GM23338 (cell line): ENCODE measurements at regions not wholly inside any gene's neighbourhood (a gene's known extent, or its start where the extent isn't known, plus 50 kb on each side); places are given as distances from the start of the nearest gene placed in this dataset.

Source experiments
- CREB1 ChIP-seq: fragments of 250-450 bp; sonication (Bioruptor Pico); IDR thresholded peaks from 2 replicates; pipeline ENCODE4 v1.5.0; 2020; ENCODE audit warnings: low read depth, mild to moderate bottlenecking, moderate library complexity
- CTCF ChIP-seq, 2 experiments: fragments of 200-600 bp in 1 of 2; sonication (generic) in 1 of 2; conservative IDR thresholded peaks; 2 replicates each; pipeline versions ENCODE4 v1.5.1 to v1.6.1; 2016 to 2017; ENCODE audit warnings: antibody characterized with exemption in 2 of 2, low read depth in 2 of 2, mild to moderate bottlenecking in 2 of 2, moderate library complexity in 1 of 2
- EZH2 ChIP-seq: fragments of 200-600 bp; sonication (generic); IDR thresholded peaks from one replicate; pipeline ENCODE4 v1.8.0; 2017; ENCODE audit warnings: antibody characterized with exemption, mild to moderate bottlenecking, low read depth; ENCODE audit not compliant: unreplicated experiment
- EZH2phosphoT487 ChIP-seq: fragments of 200-600 bp; sonication (generic); IDR thresholded peaks from one replicate; pipeline ENCODE4 v1.8.1; 2018; ENCODE audit warnings: antibody characterized with exemption; ENCODE audit not compliant: unreplicated experiment
- JUNB ChIP-seq: IDR thresholded peaks from one replicate; pipeline ENCODE4 v1.6.1; 2016; ENCODE audit warnings: antibody characterized with exemption; ENCODE audit not compliant: unreplicated experiment
- NANOG ChIP-seq: IDR thresholded peaks from 2 replicates; pipeline ENCODE4 v1.6.1; 2016; ENCODE audit warnings: antibody characterized with exemption, borderline replicate concordance
- POLR2AphosphoS5 ChIP-seq: IDR thresholded peaks from 2 replicates; pipeline ENCODE4 v1.6.1; 2016; ENCODE audit warnings: antibody characterized with exemption, low read depth
- ZNF331 ChIP-seq: fragments of 250-450 bp; sonication (Bioruptor Pico); IDR thresholded peaks from 2 replicates; pipeline ENCODE4 v1.5.0; 2020; ENCODE audit warnings: low read depth, mild to moderate bottlenecking, moderate library complexity
- TF ChIP-seq, protein P1 (sequence below): fragments of 250-450 bp; sonication (Bioruptor Pico); IDR thresholded peaks from 2 replicates; pipeline ENCODE4 v1.5.0; 2020; ENCODE audit warnings: mild to moderate bottlenecking, moderate library complexity
- TF ChIP-seq, protein P2 (sequence below): IDR thresholded peaks from one replicate; pipeline ENCODE4 v1.6.1; 2018; ENCODE audit warnings: antibody characterized with exemption; ENCODE audit not compliant: unreplicated experiment

DNA sequence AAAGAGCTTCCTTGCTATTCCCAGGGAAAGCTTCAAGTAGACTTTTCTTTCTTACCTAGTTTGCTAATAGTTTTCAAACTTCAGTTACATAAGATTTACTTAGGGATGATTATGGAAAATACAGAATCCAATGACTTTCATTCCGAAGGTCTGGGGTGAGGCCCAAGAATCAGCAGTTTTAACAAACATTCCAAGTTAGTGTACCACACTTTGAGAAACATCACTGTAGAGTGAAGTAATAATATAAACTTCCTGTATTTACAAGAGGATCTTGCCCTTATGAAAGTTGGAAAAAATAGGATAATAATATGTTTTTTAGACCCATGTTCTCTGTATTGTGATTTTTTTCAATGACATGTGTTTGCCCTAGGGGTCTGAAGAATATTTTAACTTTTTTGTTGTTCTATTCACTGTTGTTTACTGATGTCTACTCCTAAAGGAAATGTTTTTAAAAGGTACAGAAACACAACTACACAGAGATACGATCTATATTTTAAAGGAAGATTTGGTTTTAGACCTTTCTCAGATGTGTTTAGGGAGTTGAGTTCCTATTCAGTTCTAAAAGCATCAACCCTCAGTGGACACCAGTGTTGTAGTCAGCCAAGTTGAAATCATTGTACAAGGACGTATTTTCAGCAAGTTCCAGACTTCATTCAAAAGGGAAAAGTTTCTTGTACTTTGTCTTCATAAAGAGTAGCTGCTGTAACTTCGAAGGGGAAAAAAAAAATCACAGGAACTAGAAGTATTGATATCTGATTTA lies 295.8 kb upstream of the SLC7A11 start:
- TF ChIP-seq EZH2phosphoT487 (no peak), POLR2AphosphoS5 (no peak), CTCF (conservative IDR thresholded peaks at IDR 0.05; ENCODE audit: low read depth in 2 of 2) (no peak), EZH2 (no peak), ZNF331 (CRISPR knock-in tag) (no peak), CREB1 (no peak), JUNB (no peak), NANOG (no peak)
- TF ChIP-seq, protein P1, sequence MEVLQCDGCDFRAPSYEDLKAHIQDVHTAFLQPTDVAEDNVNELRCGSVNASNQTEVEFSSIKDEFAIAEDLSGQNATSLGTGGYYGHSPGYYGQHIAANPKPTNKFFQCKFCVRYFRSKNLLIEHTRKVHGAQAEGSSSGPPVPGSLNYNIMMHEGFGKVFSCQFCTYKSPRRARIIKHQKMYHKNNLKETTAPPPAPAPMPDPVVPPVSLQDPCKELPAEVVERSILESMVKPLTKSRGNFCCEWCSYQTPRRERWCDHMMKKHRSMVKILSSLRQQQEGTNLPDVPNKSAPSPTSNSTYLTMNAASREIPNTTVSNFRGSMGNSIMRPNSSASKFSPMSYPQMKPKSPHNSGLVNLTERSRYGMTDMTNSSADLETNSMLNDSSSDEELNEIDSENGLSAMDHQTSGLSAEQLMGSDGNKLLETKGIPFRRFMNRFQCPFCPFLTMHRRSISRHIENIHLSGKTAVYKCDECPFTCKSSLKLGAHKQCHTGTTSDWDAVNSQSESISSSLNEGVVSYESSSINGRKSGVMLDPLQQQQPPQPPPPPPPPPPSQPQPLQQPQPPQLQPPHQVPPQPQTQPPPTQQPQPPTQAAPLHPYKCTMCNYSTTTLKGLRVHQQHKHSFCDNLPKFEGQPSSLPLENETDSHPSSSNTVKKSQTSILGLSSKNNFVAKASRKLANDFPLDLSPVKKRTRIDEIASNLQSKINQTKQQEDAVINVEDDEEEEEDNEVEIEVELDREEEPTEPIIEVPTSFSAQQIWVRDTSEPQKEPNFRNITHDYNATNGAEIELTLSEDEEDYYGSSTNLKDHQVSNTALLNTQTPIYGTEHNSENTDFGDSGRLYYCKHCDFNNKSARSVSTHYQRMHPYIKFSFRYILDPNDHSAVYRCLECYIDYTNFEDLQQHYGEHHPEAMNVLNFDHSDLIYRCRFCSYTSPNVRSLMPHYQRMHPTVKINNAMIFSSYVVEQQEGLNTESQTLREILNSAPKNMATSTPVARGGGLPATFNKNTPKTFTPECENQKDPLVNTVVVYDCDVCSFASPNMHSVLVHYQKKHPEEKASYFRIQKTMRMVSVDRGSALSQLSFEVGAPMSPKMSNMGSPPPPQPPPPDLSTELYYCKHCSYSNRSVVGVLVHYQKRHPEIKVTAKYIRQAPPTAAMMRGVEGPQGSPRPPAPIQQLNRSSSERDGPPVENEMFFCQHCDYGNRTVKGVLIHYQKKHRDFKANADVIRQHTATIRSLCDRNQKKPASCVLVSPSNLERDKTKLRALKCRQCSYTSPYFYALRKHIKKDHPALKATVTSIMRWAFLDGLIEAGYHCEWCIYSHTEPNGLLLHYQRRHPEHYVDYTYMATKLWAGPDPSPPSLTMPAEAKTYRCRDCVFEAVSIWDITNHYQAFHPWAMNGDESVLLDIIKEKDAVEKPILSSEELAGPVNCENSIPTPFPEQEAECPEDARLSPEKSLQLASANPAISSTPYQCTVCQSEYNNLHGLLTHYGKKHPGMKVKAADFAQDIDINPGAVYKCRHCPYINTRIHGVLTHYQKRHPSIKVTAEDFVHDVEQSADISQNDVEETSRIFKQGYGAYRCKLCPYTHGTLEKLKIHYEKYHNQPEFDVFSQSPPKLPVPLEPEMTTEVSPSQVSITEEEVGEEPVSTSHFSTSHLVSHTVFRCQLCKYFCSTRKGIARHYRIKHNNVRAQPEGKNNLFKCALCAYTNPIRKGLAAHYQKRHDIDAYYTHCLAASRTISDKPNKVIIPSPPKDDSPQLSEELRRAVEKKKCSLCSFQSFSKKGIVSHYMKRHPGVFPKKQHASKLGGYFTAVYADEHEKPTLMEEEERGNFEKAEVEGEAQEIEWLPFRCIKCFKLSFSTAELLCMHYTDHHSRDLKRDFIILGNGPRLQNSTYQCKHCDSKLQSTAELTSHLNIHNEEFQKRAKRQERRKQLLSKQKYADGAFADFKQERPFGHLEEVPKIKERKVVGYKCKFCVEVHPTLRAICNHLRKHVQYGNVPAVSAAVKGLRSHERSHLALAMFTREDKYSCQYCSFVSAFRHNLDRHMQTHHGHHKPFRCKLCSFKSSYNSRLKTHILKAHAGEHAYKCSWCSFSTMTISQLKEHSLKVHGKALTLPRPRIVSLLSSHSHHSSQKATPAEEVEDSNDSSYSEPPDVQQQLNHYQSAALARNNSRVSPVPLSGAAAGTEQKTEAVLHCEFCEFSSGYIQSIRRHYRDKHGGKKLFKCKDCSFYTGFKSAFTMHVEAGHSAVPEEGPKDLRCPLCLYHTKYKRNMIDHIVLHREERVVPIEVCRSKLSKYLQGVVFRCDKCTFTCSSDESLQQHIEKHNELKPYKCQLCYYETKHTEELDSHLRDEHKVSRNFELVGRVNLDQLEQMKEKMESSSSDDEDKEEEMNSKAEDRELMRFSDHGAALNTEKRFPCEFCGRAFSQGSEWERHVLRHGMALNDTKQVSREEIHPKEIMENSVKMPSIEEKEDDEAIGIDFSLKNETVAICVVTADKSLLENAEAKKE (CRISPR knock-in tag) = no peak
- TF ChIP-seq, protein P2, sequence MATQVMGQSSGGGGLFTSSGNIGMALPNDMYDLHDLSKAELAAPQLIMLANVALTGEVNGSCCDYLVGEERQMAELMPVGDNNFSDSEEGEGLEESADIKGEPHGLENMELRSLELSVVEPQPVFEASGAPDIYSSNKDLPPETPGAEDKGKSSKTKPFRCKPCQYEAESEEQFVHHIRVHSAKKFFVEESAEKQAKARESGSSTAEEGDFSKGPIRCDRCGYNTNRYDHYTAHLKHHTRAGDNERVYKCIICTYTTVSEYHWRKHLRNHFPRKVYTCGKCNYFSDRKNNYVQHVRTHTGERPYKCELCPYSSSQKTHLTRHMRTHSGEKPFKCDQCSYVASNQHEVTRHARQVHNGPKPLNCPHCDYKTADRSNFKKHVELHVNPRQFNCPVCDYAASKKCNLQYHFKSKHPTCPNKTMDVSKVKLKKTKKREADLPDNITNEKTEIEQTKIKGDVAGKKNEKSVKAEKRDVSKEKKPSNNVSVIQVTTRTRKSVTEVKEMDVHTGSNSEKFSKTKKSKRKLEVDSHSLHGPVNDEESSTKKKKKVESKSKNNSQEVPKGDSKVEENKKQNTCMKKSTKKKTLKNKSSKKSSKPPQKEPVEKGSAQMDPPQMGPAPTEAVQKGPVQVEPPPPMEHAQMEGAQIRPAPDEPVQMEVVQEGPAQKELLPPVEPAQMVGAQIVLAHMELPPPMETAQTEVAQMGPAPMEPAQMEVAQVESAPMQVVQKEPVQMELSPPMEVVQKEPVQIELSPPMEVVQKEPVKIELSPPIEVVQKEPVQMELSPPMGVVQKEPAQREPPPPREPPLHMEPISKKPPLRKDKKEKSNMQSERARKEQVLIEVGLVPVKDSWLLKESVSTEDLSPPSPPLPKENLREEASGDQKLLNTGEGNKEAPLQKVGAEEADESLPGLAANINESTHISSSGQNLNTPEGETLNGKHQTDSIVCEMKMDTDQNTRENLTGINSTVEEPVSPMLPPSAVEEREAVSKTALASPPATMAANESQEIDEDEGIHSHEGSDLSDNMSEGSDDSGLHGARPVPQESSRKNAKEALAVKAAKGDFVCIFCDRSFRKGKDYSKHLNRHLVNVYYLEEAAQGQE = no peak
